ENCODE measurements at regions not wholly inside any gene's neighbourhood (a gene's known extent, or its start where the extent isn't known, plus 50 kb on each side); places are given as distances from the start of the nearest gene placed in this dataset.
A peak's percentile ranks its signal among the peaks of the same experiment; 100 is the strongest.

DNA sequence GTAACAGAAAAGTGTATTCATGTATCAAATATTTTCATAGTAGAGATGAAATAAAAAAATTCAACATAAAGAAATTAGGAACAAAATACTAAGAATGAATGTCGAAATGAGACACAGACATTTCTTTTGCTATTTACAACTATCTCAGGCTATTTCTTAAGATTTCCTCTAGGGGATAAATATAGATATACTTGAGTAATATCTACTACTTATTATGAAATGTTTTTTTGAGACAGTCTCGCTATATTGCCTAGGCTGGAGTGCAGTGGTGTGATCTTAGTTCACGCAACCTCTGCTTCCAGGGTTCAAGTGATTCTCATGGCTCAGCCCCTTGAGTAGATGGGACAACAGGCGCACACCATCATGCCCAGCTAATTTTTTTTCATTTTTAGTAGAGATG lies 326.1 kb downstream of the RNF144A start:
- no peak for DNase-seq (ENCODE audit: low read depth in 1 of 2, low spot score in 1 of 2)
- in situ Hi-C loops (cut with HindIII; ENCODE audit: low pct_unique_long_range_greater_than_20kb, low sequenced_read_pairs) = no loop called here
- no peak for TF ChIP-seq JUND (IDR thresholded peaks at IDR 0.05; ENCODE audit: low read depth)

DNA sequence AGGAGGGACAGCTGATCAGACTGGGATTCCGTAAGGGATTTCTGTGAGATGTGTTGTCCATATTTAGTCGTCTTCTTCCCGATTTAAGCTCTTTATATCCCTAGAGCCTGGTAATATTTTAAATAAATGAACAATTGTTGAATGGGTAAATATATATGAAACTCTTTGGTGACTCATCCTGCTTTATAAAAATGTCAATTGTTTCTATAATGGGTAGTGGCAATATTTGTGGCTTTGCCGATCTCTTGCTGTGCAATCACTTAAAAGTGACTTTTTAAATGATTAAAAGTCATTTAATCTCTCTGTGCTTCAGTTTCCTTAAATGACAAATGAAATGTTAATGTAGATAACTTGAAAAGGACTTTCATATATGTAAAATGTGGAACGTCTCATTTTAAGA lies 339.2 kb downstream of the RNF144A start:
- no peak for TF ChIP-seq JUND (IDR thresholded peaks at IDR 0.05; ENCODE audit: low read depth)
- DNase-seq (ENCODE audit: low read depth in 1 of 2, low spot score in 1 of 2) = no peak
- in situ Hi-C loops (cut with HindIII; ENCODE audit: low pct_unique_long_range_greater_than_20kb, low sequenced_read_pairs) = no loop called here

DNA sequence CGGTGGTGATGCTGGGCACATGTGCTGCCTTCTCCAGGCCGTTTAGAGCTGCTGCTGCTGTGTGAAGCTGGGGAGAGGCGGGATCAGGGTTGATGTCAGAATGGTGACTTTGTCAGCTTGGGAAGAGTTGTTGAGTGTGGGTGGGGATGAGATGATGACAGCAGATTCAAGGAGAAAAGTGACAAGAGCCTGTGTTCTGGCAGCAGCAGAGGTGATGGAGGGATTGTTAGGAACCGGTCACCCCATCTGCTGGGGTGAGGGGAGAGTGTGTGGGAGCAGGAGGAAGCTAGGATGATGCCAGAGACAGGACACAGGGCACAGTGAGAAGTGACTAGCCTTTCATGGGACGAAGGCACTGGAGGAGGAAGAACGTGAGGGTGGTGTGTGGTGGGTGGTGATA lies 345.5 kb downstream of the RNF144A start:
- in situ Hi-C loops (cut with HindIII; ENCODE audit: low pct_unique_long_range_greater_than_20kb, low sequenced_read_pairs) = no loop called here
- no peak for TF ChIP-seq JUND (IDR thresholded peaks at IDR 0.05; ENCODE audit: low read depth)
- DNase-seq (ENCODE audit: low read depth in 1 of 2, low spot score in 1 of 2) = no peak

DNA sequence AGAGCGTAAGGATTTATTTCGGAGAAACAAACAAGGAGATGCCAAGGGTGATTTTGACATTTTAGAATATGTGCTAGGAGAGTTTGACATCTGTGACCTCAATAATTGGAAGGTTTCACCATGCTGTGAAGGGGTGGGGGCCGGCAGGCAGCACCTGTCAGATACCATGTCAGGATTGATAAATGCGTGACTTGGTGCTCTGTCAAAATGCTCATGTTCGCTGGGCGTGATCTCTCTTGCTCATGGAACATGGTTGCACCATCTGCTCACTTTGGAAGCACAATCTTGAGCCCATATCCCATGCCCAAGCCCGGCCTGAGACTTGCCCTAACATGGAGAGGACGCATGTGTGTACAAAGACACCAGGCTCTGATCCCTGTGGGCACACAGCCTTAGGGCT lies 347.6 kb downstream of the RNF144A start:
- DNase-seq (ENCODE audit: low read depth in 1 of 2, low spot score in 1 of 2) = no peak
- in situ Hi-C loops (cut with HindIII; ENCODE audit: low pct_unique_long_range_greater_than_20kb, low sequenced_read_pairs) = no loop called here
- no peak for TF ChIP-seq JUND (IDR thresholded peaks at IDR 0.05; ENCODE audit: low read depth)

DNA sequence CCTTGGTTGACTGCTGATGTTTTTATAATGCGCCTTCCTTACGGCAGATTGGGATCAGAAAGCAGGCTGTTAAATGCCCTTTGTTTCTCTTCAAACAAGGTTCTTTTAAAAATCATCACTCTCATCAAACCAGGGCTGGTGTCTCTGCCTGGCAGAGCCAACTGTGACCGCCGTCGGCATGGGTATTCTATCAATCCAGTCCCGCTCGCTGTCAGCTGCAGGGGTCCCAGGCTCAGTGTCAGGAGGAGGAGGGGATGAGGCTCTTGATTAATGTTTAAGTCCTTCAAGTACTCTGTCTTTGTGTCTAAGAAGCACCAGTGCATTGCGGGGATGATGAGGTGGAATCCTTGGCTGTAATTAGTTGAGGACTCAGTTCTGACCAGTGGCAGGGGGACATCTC lies 348.1 kb downstream of the RNF144A start:
- DNase-seq (ENCODE audit: low read depth in 1 of 2, low spot score in 1 of 2) = no peak

DNA sequence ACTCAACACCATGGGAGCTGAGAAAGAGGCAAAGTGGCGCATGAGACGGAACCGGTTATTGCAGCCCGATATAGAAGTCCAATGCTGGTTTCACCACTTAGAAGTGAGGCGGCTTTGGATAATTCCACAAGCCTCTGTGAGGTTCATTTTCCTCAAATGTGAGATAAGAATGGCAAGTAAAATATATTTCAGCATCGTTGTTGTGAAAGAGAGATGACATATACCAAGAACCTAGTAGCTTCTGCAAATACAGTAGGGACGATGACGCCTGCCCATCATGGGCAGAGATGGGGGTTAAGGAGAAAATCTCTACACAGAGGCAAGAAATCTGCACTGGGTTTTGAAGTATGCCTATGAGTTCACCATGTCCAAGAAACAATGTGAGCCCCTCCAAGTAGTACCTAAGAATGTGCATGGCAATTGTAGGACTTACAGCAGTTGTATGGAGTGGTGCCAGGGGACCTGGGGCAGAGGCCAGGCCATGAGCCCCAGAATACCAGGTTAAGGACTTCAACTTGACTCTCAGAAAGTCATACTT lies 352.0 kb downstream of the RNF144A start:
- in situ Hi-C loops (cut with HindIII; ENCODE audit: low pct_unique_long_range_greater_than_20kb, low sequenced_read_pairs) = no loop called here
- no peak for TF ChIP-seq JUND (IDR thresholded peaks at IDR 0.05; ENCODE audit: low read depth)
- peak in 1 of 2 experiments; percentile 10 for DNase-seq (ENCODE audit: low read depth in 1 of 2, low spot score in 1 of 2)

More for the DNA sequence above, 348.1 kb downstream of the RNF144A start:
- no peak for TF ChIP-seq JUND (IDR thresholded peaks at IDR 0.05; ENCODE audit: low read depth)
- in situ Hi-C loops (cut with HindIII; ENCODE audit: low pct_unique_long_range_greater_than_20kb, low sequenced_read_pairs) = no loop called here

DNA sequence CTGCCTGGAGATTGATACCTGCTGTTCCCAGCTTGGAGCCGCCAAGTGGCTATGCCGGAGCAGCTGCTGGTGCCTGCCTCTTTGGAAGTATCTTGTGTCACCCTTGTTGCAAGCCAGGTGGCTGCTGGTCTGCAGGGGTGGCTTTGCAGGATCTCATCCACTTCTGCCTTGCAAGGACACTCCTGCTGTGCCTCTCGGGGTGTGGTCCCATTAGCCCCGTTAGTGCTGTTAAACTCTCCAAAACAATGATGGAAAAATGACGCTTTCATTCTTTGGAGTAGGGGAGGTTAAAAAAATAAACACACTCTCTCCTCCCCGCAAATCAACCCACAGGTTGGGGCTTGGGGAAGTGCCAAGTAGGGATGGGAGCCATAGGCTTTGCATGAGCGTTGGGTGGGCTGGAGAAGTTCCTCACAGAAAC lies 352.8 kb downstream of the RNF144A start:
- in situ Hi-C loops (cut with HindIII; ENCODE audit: low pct_unique_long_range_greater_than_20kb, low sequenced_read_pairs) = no loop called here
- DNase-seq (ENCODE audit: low read depth in 1 of 2, low spot score in 1 of 2) = no peak
- TF ChIP-seq JUND (IDR thresholded peaks at IDR 0.05; ENCODE audit: low read depth) = no peak

DNA sequence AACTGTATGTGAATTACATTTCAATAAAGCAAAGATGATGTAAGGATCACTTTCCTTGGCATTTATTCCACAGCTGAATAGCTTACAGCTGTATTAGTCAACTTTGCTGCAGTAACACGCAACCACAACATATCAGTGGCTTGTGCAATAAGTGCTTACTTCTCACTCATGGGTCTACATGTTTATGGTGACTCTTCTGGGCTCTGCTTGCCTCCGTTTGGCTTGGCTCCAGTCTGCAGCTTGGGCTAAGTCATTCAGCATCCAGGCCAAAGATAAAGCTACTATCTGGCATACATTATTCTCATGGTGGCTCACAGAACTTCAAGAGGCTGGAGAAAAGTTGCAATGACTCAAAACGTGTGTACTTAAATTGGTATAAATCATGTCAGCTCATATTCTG lies 355.0 kb downstream of the RNF144A start:
- DNase-seq (ENCODE audit: low read depth in 1 of 2, low spot score in 1 of 2) = no peak
- no peak for TF ChIP-seq JUND (IDR thresholded peaks at IDR 0.05; ENCODE audit: low read depth)

DNA sequence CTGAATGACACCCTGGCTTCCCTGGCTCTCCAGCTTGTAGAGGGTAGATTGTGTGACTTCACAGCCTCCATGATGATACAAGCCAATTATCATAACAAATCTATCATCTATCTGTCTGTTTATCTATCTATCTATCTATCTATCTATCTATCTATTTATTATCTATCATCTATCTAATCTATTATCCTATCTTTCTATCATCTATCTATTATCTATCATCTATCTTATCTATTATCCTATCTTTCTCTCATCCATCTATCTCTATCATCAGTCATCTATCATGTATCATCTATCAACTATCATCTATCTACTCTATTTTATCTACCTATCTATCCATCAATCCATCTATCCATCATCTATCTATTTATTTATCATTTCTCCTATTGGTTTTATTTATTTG lies 361.8 kb downstream of the RNF144A start:
- in situ Hi-C loops (cut with HindIII; ENCODE audit: low pct_unique_long_range_greater_than_20kb, low sequenced_read_pairs) = no loop called here
- no peak for TF ChIP-seq JUND (IDR thresholded peaks at IDR 0.05; ENCODE audit: low read depth)
- no peak for DNase-seq (ENCODE audit: low read depth in 1 of 2, low spot score in 1 of 2)

More for the DNA sequence above, 355.0 kb downstream of the RNF144A start:
- in situ Hi-C loops (cut with HindIII; ENCODE audit: low pct_unique_long_range_greater_than_20kb, low sequenced_read_pairs) = no loop called here

DNA sequence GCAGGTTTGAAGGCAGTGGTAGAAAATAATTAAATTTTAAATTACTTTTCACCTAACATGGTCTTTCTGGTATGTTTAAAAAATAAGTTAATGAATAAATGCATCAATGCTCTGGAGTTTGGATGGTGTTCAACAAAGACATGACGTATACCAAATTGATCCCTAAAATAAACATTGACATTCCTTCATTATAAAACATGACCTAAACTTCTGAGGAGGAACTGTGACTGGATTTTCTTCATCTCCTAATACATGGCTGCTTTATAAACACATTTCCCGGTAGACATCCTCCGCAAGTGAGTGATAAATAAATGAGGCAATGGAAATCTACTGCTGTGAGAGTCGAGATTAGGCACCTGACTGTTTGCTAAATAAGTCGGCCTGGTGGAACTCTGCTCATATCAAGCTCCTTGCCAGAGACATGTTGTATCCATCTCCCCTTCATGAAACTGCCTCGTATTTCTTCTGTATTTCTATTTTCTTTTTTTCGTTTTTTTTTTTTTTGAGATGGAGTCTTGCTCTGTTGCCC lies 362.3 kb downstream of the RNF144A start:
- in situ Hi-C loops (cut with HindIII; ENCODE audit: low pct_unique_long_range_greater_than_20kb, low sequenced_read_pairs) = no loop called here
- TF ChIP-seq JUND (IDR thresholded peaks at IDR 0.05; ENCODE audit: low read depth) = no peak
- DNase-seq (ENCODE audit: low read depth in 1 of 2, low spot score in 1 of 2) = no peak

DNA sequence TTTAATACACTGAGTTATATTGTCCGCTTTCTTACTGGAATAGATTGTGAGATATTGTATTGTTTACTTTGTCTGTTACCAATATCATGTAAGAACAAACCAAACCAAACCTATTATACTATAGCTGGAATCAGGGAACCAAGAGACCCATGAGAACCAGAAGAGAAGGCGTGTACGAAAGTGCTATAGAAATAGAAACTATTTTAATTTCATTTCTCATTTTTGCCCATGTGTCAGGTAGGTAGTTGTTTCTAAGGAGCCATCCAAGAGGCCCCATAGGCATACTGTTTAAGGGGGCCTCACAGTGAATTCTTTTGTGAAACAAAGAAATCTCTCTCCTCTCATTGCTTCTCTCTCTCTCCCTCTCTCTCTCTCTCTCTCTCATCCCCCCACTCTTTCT lies 363.6 kb downstream of the RNF144A start:
- DNase-seq (ENCODE audit: low read depth in 1 of 2, low spot score in 1 of 2) = no peak
- no peak for TF ChIP-seq JUND (IDR thresholded peaks at IDR 0.05; ENCODE audit: low read depth)

DNA sequence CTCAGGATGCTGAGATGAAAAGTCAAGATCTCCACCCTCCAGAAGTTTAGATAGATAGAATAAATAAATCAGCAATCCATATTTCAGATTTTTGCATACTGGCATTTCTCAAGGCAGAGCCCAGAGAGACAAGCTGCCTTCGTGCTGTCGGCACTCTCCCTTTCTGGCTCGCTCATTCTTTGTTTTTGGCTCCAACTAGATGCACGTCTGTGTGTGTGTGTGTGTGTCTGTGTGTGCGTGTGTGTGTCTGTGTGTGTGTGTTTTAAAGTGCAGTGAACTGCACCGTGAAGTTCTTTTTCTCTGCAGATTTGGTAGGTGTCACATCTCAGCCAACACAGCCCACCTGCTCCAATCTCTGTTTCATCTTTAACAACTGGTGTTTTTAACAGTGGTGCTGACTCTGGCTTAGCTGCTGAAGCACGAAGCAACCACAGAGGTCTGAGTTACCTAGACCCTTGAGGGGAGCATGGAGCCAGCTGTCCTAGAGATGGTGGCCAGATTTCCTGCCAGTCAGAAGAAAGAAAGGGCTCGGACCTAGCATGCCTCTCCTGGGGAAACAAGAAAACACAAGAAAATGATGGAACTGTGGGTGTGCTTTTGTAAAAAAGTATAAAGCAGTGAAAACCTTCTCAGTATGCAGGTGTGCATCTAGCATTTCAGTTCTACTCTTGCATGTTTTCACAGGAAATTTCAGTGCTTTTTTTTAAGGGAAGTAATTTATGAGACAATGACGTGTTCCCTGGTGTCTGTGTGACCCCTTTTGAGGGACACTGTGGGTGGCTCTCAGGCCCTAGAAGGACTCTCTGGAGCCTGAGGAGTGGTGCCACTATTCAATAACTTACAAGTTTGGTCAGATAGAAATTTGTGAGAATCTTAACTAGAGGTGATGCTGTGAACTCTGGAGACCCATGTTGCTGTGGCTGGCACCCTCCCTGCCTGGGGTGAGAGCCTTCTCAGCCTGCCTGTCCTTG lies 364.3 kb downstream of the RNF144A start:
- no peak for DNase-seq (ENCODE audit: low read depth in 1 of 2, low spot score in 1 of 2)
- no peak for TF ChIP-seq JUND (IDR thresholded peaks at IDR 0.05; ENCODE audit: low read depth)
- in situ Hi-C loops (cut with HindIII; ENCODE audit: low pct_unique_long_range_greater_than_20kb, low sequenced_read_pairs) = no loop called here

More for the DNA sequence above, 363.6 kb downstream of the RNF144A start:
- in situ Hi-C loops (cut with HindIII; ENCODE audit: low pct_unique_long_range_greater_than_20kb, low sequenced_read_pairs) = no loop called here

DNA sequence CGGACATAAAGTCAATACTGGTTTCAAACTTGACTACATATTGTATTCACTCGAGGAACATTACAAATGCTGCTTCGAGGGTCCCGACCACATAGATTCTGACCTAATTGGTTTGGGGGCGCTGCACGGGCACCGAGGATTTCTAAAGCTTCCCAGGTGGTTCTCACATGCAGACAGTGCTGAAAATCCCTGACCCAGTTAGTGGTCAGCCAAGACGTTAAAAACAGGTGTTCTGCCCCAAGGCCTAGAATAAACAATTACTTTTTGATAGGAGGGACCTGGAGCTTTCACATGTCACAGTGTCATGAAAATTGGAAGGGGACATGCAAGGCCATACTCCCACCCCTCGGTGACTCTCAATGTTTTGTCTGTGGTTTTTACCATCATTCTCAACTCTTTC lies 368.9 kb downstream of the RNF144A start:
- TF ChIP-seq JUND (IDR thresholded peaks at IDR 0.05; ENCODE audit: low read depth) = no peak
- DNase-seq (ENCODE audit: low read depth in 1 of 2, low spot score in 1 of 2) = no peak
- in situ Hi-C loops (cut with HindIII; ENCODE audit: low pct_unique_long_range_greater_than_20kb, low sequenced_read_pairs) = no loop called here

All from T47D (cell line).